NCI-H1092 treated with DMSO at 0.1 percent for 48 hours (cell line): ENCODE measurements at regions not wholly inside any gene's neighbourhood (a gene's known extent, or its start where the extent isn't known, plus 50 kb on each side); places are given as distances from the start of the nearest gene placed in this dataset.

ENCODE experiments used
- DNase-seq: peaks from one replicate; lab custom pipeline; 2025; lab: John Stamatoyannopoulos, UW

DNA sequence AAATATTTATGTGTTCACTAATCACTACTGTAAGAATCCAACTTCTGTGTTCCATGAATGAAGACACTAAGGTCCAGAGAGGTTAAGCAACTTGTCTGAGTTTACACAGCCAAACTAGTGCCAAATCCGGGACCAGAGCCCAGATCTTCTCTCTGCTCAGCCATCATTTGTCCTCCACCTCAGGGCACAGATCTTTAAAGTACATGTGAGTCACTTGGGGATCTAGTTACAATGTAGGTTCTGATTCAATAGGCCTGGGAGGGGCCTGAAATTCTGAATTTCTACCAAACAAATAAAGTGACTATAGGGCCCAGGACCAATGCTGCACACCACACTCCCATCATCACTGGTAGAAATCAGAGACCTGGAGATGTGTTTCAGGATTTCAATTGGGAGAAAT, 162.9 kb downstream of the GXYLT1 start:
- DNase-seq: no peak

DNA sequence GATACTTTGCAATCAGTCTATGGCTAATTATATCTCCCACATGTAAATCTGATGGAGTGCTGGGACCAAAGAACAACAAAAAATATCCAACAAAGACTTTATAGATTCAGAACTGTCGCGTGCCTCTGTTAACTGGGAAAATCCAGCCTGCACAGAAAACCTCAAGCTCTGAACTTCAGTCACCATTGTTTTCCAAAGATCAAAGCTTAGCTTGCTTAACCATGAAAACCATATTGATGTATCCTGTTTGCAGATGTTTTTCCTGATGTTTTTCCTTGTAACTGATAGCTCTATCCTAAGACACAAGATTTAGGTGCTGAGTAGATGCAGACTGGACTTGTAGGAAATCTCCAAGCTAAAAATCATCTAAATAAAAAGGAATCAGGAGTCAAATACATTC, 163.7 kb downstream of the GXYLT1 start:
- no peak for DNase-seq

DNA sequence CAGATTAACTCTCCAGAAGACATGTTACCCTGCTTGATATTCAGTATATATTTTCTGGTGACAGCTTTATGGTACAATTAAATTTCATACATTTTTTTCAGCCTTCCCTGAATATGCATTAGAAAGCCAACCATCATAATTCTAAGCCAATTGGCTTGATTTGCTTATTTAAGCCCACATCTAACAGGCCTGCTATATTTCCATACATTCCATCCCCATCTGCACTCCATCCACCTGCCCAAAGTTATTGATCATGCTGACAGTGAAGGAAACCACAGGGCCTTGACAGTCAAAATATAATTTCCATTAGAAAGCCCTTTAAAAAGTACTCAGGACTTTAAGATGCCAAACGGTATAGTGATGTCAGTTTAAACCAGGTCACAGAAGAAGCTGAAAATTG, 164.3 kb downstream of the GXYLT1 start:
- DNase-seq: no peak

DNA sequence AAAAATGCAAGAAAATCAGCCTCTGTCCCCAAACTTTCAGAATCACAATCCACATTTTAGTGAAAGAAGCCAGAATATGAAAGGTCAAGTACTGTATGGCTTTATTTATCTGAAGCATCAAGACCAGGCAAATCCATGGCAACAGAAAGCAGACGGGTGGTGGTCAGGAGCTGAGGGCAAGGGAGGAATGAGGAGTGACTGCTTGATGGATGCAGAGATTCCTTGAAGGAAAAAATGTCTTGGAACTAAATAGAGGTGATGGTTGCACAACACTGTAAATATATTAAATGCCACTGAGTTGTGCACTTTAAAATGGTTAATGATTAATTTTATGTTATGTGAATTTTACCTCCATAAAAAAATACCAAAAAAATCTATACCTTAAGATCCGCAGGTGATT, 165.1 kb downstream of the GXYLT1 start:
- DNase-seq: no peak

DNA sequence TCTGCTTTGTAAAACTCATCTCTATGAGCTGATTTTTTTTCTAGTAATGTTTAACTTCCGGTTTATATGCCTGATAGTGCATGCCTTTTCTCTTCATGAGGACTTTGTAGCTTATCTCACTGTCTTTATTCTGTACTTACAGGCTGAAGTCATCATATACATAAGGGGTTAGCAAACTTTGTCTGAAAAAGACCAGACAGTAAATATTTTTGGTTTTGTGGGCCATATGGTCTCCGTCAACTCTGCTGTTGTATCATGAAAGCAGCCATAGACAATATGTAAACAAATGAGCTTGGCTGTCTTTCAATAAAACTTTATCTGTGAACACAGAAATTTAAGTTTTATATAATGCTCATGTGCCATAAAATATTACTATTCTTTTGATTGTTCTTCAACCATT, 172.1 kb downstream of the GXYLT1 start:
- no peak for DNase-seq

DNA sequence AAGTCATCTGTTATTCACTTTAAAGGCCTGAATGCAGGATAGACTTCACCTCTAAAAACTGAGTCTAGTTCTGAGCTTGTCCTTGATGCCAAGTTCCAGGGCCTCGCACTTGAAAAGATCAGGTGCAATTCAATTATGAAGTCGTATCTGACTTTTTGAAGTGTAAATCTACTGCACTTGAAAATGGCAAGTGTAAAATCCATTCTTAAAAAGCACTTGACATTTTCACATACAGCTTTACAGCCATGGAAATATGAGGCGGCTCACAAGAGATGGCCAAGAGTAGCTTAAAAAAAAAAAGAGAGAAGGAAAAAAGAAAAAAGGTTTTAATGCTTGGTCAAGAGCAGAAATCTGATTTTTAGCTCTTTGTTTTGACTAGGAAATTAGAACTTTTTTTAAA, 172.5 kb downstream of the GXYLT1 start:
- DNase-seq: no peak

DNA sequence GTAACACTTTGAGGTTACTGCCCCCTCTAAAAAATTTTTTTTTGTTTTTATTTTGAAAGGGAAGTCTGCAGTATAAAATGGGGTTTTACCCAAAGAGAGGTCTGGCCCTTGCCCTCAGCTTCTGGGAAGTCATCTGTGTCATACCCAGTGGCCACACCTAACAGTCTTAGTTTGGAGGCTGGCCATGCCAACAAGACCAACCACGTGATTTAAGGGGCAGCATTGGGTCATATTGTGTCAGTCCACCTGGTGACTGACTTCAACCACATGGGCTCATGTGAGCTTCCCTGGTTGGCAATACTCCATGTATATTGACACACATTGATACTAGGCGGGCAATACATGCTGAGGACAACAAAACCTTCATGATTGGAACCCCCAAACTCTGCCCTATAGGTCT, 173.9 kb downstream of the GXYLT1 start:
- DNase-seq: no peak

DNA sequence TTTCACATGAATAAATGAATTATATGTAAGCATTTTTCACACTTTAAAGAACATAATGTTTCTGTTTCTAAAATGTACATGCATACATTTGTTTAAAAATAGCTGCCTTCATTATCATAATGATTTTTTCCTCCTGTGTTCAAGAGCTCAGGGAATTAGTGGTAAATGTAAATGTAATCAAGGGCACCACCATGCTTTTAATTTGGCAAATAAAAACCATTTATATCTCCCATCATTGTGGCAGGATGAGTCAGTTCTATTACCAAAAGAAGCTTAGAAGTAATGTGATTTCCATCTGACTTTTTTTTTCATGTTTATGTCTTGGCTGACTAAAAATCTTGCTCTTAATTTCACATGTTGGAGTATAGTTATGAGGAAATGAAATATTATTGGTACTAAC, 176.1 kb downstream of the GXYLT1 start:
- no peak for DNase-seq

DNA sequence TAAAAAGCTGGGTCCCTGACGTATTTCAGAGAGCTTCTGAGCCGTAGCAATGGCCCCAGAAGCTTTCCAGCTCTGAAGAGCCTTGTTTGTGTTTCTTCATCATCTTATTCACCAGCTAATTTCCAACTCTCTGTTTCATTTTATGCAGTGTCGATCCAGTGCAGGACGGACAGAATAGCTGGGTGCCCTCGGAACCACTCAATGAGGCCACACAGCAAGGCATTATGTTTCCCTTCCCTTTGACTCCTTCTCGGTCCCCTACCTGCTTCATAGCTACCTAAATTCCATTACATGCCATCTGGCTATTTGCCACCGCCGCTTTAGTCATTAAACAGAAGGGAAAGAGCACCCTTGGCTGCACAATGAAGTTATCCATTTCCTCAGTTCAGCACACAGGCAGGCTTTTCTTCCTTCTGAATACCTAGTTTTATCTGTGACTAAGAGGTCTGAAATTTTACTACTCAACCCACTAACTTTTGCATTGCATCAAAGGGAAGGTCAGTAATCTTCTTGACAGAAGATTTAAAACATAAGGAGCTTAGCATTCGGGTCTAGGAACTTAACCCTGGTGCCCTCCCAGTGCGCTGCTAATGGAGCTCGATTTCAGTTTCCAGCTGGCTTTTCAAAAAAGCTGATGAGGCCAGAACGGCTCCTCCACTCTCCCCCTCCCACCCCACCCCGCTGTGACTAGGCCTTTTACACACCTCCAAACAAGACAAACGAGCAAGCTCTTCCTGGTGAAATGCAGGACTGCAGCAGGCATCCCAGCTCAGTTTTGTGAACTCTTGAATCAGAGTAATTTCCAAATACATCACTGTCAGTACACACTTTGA, 176.8 kb downstream of the GXYLT1 start:
- DNase-seq: peak; percentile 30

DNA sequence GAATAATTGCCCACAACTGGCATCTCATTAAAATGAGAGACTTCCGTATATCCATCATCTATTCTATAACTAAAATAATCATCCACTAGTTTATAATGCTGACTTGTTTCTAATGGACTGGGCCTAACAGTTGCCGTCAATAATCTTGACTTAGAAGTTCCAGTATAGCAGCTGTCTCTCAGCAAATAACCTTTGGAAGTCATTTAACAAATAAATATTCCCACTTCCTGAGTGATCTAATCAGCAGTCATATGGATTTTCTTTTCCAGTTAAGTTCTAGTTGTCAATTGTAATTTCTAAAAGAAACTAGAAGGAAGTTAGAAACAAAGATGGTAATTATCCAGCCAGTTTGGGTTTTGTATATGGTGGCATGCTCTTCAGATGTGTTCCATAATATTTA, 177.8 kb downstream of the GXYLT1 start:
- DNase-seq: no peak

DNA sequence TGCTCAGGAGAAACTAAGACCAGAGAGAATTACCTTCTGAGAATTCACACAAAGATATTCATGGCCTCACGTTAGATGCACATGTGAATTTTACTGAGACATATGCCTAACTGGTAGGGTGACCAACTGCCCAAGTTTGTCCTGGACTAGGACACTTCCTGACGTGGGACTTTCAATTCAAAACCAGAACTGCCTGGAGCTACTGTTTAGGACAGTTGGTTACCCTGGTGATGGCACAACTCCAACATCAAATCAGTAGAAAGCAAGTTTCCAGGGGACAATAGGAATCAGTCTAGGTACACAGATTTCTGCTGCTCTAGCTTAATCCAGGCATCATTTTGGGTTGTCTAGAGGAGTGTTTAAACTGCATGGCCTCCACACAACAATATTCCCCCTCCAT, 178.7 kb downstream of the GXYLT1 start:
- DNase-seq: no peak

DNA sequence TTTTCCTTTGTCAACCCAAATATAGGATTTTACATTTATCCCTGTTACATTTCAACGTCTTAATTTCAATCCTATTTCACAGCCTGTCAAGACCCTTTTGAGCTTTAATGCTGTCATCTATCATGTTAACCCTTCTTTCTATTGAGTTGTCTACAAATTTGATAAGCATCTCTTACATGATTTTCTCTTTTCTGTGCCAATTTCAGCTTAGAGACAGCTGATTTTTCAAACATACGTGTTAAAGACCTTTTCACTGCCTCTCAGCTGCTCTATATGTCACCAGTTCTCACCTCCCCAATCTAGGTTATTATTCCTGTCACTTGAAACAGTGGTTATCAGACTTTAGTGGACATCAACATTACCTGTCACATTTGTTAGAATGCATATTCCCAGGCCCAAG, 181.3 kb downstream of the GXYLT1 start:
- DNase-seq: no peak

DNA sequence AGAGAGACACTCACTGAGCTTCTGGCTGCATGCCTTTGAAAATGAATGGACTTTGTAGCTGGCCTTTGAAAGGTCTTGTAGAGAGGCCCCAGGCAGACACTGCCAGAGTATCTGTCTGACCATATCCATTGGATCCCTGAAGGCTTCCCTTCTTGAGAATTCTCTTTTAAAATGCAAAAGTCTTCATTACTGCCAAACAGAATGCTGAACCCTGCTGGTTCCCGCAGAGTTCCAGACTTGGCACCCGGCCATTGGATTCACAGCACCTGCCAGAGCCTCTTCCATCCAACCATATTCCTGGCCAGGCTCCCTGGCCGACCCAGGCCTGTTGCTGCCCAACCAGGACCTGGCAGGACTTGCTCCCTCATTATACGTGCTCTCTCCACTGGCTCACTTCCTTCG, 182.5 kb downstream of the GXYLT1 start:
- DNase-seq: peak; percentile 69

DNA sequence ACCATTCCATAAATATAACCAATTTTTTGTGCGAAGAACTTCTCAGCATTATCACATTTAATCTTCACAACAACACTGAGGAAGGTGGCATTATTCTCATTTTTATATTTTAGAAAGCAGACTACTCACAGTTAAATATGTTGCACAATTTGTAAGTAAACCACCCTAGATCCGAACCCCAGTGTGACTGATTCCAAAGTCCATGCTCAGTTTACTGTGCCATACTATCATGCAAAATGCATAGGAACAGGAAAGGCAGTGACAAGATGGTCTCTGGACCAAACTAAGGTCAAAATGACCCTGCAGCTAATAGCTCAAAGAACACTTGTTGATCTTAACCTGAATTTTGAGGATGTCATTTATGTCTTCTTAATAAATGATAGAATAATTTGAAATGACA, 185.4 kb downstream of the GXYLT1 start:
- DNase-seq: no peak

DNA sequence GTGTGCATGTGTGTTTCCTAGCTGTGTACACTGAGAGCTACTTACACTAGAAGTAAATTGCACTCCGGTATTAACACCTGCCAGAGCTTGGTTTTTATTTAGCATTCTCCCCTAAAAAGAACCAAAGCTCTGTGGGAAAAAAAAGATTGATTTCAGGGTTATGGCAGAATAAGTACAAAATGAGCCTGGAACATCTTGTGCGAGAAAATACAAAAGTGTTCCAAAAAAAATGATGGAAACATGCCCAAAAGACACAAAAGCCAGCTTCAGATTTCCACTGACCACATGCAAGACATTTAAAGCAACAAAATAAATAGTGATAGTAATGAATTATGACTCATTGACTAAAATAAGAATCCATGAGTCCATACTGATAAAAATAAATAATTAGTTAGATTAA, 188.3 kb downstream of the GXYLT1 start:
- no peak for DNase-seq

DNA sequence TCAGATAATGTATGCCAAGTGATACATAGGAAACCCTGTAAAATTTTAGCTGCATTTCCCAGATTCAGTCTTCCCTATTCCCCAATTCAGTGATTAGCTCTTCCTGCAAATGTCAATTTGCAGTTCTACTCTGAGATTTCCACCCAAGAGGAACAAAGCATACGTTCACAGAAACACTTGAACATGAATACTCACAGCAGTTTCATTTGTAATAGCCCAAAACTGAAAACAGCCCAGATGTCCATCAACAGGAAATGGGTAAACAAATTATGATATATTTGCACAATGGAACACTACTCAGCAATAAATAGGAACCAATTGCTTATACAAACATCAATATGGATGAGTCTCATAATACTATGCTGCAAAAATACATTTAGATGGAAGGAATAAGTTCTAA, 194.2 kb downstream of the GXYLT1 start:
- DNase-seq: no peak

DNA sequence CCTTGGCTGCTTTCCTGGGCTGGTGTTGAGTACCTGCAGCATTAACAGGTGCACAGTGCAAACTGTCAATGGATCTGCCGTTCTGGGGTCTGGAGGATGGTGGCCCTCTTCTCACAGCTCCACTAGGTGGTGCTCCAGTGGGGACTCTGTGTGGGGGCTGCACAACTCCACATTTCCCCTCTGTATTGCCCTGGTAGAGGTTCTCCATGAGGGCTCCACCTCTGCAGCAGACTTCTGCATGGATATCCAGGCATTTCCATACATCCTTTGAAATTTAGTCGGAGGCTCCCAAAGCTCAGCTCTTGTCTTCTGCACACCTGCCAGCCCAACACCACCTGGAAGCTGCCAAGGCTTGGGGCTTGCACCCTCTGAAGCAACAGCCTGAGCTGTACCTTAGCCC, 198.6 kb downstream of the GXYLT1 start:
- no peak for DNase-seq

DNA sequence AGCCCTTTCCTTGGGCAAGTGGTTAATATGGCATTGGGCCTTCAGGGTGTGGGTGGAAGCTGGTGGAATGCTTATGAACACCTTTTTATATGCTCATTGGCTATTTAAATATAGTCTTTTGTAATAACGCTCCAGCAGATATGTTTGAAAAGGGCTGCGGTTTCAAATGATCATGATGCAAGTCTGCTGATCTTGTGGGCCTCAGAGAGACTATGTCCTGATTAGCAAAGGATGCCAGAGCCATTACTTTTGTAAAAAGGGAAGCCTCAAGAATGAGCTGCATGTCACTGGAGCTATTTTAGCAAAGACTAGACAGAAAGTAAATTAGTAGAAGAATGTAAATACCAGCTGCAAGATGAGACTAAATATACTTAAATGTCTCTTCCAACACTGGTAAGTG, 200.5 kb downstream of the GXYLT1 start:
- DNase-seq: no peak

DNA sequence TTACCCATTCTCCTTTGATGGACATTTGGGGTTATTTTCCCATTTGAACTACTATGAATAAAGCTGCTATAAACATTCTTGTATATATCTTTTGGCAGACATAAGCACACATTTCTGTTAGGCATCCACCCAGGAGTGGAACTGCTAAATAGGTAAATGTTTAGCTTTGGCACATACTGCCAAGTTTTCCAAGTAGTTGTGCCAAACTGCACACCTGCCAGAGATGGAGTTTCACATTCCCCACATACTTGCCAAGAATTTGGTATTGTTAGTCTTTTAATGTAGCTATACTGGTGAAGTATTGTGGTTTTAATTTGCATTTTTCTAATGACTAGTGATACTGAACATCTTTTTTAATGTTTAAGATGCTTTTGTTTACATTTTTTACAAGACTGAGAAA, 201.0 kb downstream of the GXYLT1 start:
- no peak for DNase-seq

DNA sequence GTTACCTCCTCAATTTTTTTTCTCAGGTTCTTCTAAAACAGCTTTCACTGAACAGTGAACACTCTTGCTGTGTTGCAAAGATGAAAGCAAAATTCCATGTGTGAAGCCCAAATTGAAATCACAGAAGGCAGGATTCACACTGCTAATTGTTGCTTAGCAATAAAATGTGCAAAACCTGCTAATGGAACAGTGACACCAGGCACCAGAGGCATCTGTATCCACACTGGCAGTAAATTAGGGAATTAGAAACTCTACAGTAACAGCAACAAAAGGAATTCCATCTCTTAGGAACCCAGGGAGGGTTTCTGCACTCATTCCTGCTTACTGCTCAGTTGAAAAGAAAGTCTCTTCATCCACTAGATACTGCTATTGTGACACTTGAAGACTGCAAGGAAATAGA, 202.3 kb downstream of the GXYLT1 start:
- DNase-seq: no peak

DNA sequence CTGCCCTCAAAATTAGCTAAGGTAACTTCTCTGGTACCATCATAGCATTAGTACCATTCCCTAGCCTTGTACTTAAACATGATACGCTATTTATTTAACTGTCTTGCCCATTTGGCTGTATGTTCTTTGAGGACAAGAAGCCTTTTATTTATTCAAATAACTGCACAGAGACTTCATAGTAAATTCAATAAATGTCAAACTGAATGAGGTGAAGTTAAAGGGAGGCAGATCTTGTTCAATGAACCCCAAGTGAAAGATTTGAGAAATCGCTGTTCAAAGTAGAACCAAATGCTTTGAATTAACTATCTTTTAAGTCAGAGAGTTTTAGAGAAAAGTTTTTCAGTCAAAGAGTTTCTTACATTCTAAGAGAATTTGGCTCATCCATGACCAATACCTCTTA, 203.6 kb downstream of the GXYLT1 start:
- no peak for DNase-seq

DNA sequence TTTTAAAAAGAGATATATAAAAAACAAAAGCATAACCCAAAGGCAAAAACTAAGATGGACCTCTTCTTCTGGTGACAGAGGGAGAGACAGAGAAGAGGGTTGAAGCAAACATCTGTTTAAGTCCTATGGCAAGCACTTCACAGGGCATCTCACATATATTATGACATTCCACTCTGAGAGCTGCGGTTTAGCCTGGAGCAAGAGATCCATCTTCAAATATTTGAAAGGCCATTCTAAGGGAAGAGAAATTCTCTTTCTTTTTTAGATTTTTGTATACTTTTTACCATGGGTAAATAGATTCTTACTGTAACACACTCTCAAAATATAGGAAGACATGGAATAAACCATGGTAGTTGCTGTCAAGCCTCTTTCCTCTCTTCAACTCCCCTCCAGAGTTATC, 204.1 kb downstream of the GXYLT1 start:
- no peak for DNase-seq

DNA sequence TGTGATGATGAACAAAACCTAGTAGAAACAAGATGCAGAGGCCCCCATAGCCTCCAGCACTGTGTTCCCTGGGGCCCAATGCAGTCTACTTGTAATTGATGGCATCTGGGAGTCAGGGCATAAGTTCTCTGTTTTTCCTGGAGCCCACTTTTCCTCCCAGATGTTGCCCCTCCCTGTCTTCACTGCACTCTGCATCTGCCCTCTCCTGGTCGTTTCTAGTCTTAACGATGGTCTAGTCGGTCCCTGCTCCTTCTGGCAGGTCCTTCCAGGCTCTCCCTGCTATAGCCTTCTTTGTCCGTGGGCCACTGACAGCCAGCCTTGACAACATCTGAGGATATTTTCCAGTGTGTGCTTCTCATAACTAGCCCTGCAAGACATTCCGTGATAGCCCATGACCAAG, 208.3 kb downstream of the GXYLT1 start:
- no peak for DNase-seq

DNA sequence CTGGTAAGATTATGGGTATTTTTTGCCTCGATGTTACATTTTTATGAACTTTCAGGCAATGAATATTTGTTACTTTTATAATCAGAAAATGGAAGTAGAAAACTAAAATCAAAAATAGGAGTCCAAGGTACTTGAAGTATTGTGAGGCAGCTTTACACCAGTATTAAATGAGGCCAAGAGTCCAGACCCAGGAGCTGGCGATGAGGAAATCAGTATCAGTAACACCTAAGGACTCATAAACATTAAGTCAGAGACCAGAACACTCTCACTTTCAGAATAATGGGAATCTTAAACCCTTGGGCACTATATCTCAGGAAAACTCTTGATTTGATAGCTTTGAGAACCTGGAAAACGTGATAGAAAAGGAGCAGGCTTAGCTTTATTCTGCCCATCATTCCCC, 208.8 kb downstream of the GXYLT1 start:
- DNase-seq: no peak
